Progenitor cell of endocrine pancreas (in vitro differentiated cells): ENCODE measurements at regions not wholly inside any gene's neighbourhood (a gene's known extent, or its start where the extent isn't known, plus 50 kb on each side); places are given as distances from the start of the nearest gene placed in this dataset.
"Not testable (repeated sequence)": the region's sequence is repeated elsewhere in the genome, so short reads cannot be mapped to it uniquely, and the experiment has no call there.

Experiments
- DNase-seq: peaks from one replicate; pipeline ENCODE4 v3.0.0; 2021; ENCODE audit warnings: low spot score; ENCODE audit not compliant: unreplicated experiment
- H3K27ac Mint-ChIP-seq: 2 replicates; pipeline ENCODE4 v1.8.0; 2021; ENCODE audit warnings: mild to moderate bottlenecking, moderate library complexity, mixed read lengths
- H3K27me3 Mint-ChIP-seq: 2 replicates; pipeline ENCODE4 v1.8.0; 2021; ENCODE audit warnings: mixed read lengths
- H3K36me3 Mint-ChIP-seq: 2 replicates; pipeline ENCODE4 v1.8.0; 2022; ENCODE audit warnings: mixed read lengths; ENCODE audit not compliant: insufficient read depth
- H3K4me1 Mint-ChIP-seq: 2 replicates; pipeline ENCODE4 v1.8.0; 2021; ENCODE audit warnings: low read depth, mixed read lengths
- H3K4me3 Mint-ChIP-seq: 2 replicates; pipeline ENCODE4 v1.8.0; 2021; ENCODE audit warnings: low read depth, mild to moderate bottlenecking, moderate library complexity, mixed read lengths
- H3K9me3 Mint-ChIP-seq: 2 replicates; pipeline ENCODE4 v1.8.0; 2021; ENCODE audit warnings: low read depth, mixed read lengths
- CTCF ChIP-seq: fragments of 200-600 bp; sonication (generic); IDR thresholded peaks from one replicate; pipeline ENCODE4 v1.5.0; 2021; ENCODE audit warnings: antibody characterized with exemption, mild to moderate bottlenecking; ENCODE audit not compliant: unreplicated experiment

- H3K36me3 Mint-ChIP-seq, result no peaks in the 10 kb centered on the region
- no peaks in the 10 kb centered on the region for H3K4me1 Mint-ChIP-seq
- no peak overlapping the region for H3K27ac Mint-ChIP-seq
- H3K9me3 Mint-ChIP-seq, result no peaks in the 10 kb centered on the region
- H3K27me3 Mint-ChIP-seq, result no peaks in the 10 kb centered on the region
- no peak for DNase-seq
- no peak overlapping the region for H3K4me3 Mint-ChIP-seq
- no peak for TF ChIP-seq CTCF
Observed at GRCh38 chr4:103400405-103400804, 202.3 kb upstream of the CENPE start.

- peak overlapping the region; percentile 12 for H3K27ac Mint-ChIP-seq
- TF ChIP-seq CTCF, result no peak
Observed at GRCh38 chr4:103397541-103397940, 199.4 kb upstream of the CENPE start.

GRCh38 chr4:103387508-103388011, 189.4 kb upstream of the CENPE start:
- H3K27me3 Mint-ChIP-seq, H3K36me3 Mint-ChIP-seq, H3K4me3 Mint-ChIP-seq, DNase-seq, H3K27ac Mint-ChIP-seq, H3K4me1 Mint-ChIP-seq: not testable (repeated sequence)
- peaks cover 39% of the 10 kb centered on the region for H3K9me3 Mint-ChIP-seq

More at GRCh38 chr4:103397541-103397940, 199.4 kb upstream of the CENPE start:
- Mint-ChIP-seq H3K36me3 (no peaks in the 10 kb centered on the region), H3K4me3 (no peak overlapping the region), H3K9me3 (no peaks in the 10 kb centered on the region), H3K4me1 (no peaks in the 10 kb centered on the region), H3K27me3 (no peaks in the 10 kb centered on the region)
- no peak for DNase-seq

- not testable (repeated sequence) for H3K36me3 Mint-ChIP-seq, H3K27me3 Mint-ChIP-seq, DNase-seq, H3K4me1 Mint-ChIP-seq, H3K4me3 Mint-ChIP-seq, H3K27ac Mint-ChIP-seq
- peaks cover 44% of the 10 kb centered on the region for H3K9me3 Mint-ChIP-seq
Observed at GRCh38 chr4:103385565-103385964, 187.4 kb upstream of the CENPE start.

- DNase-seq, result no peak
- Mint-ChIP-seq H3K9me3 (peaks cover 3% of the 10 kb centered on the region), H3K27me3 (no peaks in the 10 kb centered on the region), H3K36me3 (peaks cover 2% of the 10 kb centered on the region), H3K4me1 (no peaks in the 10 kb centered on the region), H3K4me3 (no peak overlapping the region), H3K27ac (no peak overlapping the region)
- no peak for TF ChIP-seq CTCF
Observed at GRCh38 chr4:103375278-103375677, 177.1 kb upstream of the CENPE start.

- Mint-ChIP-seq H3K9me3 (no peaks in the 10 kb centered on the region), H3K27me3 (no peaks in the 10 kb centered on the region), H3K36me3 (peaks cover 2% of the 10 kb centered on the region), H3K27ac (no peak overlapping the region), H3K4me3 (no peak overlapping the region), H3K4me1 (no peaks in the 10 kb centered on the region)
- no peak for DNase-seq
- TF ChIP-seq CTCF, result no peak
Observed at GRCh38 chr4:103374758-103375157, 176.6 kb upstream of the CENPE start.
